Cardiac muscle cell (in vitro differentiated cells and primary cell): ENCODE measurements at regions not wholly inside any gene's neighbourhood (a gene's known extent, or its start where the extent isn't known, plus 50 kb on each side); places are given as distances from the start of the nearest gene placed in this dataset.

Experiments used
- DNase-seq, 2 donors: peaks; one replicate each; pipeline versions ENCODE4 v3.0.0 to v3.0.0-alpha.2; 2010 to 2017; ENCODE audit warnings: low read depth in 1 of 2, low spot score in 1 of 2
- H3K27ac ChIP-seq: fragments of 200-600 bp; sonication (generic); 2 replicates; pipeline ENCODE4 v1.5.1; 2016
- H3K27me3 ChIP-seq: fragments of 200-600 bp; sonication (generic); 2 replicates; pipeline ENCODE4 v1.6.0; 2016; ENCODE audit warnings: control low read depth
- H3K36me3 ChIP-seq: fragments of 200-600 bp; sonication (generic); 2 replicates; pipeline ENCODE4 v1.5.1; 2016; ENCODE audit warnings: control low read depth
- H3K4me1 ChIP-seq: fragments of 200-600 bp; sonication (generic); 2 replicates; pipeline ENCODE4 v1.8.1; 2017; ENCODE audit warnings: low read depth, mild to moderate bottlenecking, mixed run types
- H3K4me3 ChIP-seq: fragments of 200-600 bp; sonication (generic); 2 replicates; pipeline ENCODE4 v1.5.1; 2016; ENCODE audit warnings: mild to moderate bottlenecking
- H3K9me3 ChIP-seq: fragments of 200-600 bp; sonication (generic); 2 replicates; pipeline ENCODE4 v1.5.1; 2017; ENCODE audit warnings: low read depth, mild to moderate bottlenecking, control low read depth
- CTCF ChIP-seq: IDR thresholded peaks from 2 replicates; pipeline ENCODE4 v1.5.1; 2012; ENCODE audit warnings: low read depth, mild to moderate bottlenecking, low read length

DNA sequence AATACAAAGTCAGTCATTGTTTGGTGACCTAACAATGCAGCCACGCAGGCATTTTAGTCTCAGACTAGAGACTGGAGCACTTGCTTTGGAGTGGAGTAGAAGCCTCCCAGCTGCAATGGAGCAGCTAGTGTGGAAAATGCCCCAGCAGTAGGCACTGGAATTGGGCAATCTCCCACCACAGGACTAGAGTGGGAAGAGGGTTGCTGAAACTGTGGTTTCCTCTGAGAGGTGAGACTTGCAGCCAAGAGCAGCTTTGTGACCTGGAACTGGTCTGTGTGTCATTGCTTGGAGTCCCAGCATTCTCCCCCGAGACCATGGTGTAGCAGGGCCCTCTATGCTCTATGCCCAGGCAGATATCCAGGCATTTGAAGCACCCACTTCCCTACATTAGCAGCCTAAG lies 556.3 kb downstream of the UQCRFS1 start:
- Histone ChIP-seq H3K4me1 (no peaks in the 10 kb centered on the region), H3K27me3 (no peaks in the 10 kb centered on the region), H3K9me3 (no peaks in the 10 kb centered on the region), H3K27ac (no peak overlapping the region), H3K36me3 (no peaks in the 10 kb centered on the region), H3K4me3 (no peak overlapping the region)
- no peak for TF ChIP-seq CTCF
- no peak for DNase-seq

- no peak overlapping the region for H3K4me3 ChIP-seq
- no peaks in the 10 kb centered on the region for H3K9me3 ChIP-seq
- peaks cover 3% of the 10 kb centered on the region for H3K27me3 ChIP-seq
- H3K27ac ChIP-seq: no peak overlapping the region
- no peaks in the 10 kb centered on the region for H3K36me3 ChIP-seq
- H3K4me1 ChIP-seq: no peaks in the 10 kb centered on the region
- no peak for DNase-seq
- no peak for TF ChIP-seq CTCF
Measured at GRCh38 chr19:28655054-28655453, 557.9 kb downstream of the UQCRFS1 start.

DNA sequence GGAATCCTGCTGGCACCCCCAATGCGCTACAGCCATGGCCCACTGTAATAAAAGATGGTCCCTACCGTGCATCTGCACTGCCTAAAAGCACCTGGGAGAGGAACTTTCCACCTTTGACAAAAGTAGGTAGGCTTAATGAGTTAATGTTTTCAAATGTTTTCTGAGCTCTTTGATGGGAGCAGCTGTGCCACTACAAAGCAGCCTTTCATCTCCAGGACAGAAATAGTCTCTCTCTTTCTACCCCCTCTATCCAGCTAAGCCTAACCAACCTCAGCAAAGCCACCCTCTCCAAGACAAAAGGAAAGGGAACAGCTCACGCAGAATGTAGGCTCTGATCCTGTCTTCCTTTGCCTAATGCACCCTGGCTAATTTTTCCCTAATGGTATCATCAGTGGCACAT lies 560.2 kb downstream of the UQCRFS1 start:
- no peak for DNase-seq
- H3K4me1 ChIP-seq: no peaks in the 10 kb centered on the region
- H3K27ac ChIP-seq: no peak overlapping the region
- H3K36me3 ChIP-seq: no peaks in the 10 kb centered on the region
- no peak overlapping the region for H3K4me3 ChIP-seq
- no peak for TF ChIP-seq CTCF
- H3K9me3 ChIP-seq: no peaks in the 10 kb centered on the region
- peaks cover 12% of the 10 kb centered on the region for H3K27me3 ChIP-seq

- Histone ChIP-seq H3K9me3 (no peaks in the 10 kb centered on the region), H3K36me3 (no peaks in the 10 kb centered on the region), H3K27ac (no peak overlapping the region), H3K4me1 (no peaks in the 10 kb centered on the region), H3K4me3 (no peak overlapping the region), H3K27me3 (peaks cover 12% of the 10 kb centered on the region)
- TF ChIP-seq CTCF: no peak
- peak in 1 of 2 donors; percentile 7 for DNase-seq
Measured at GRCh38 chr19:28646629-28647028, 566.3 kb downstream of the UQCRFS1 start.

DNA sequence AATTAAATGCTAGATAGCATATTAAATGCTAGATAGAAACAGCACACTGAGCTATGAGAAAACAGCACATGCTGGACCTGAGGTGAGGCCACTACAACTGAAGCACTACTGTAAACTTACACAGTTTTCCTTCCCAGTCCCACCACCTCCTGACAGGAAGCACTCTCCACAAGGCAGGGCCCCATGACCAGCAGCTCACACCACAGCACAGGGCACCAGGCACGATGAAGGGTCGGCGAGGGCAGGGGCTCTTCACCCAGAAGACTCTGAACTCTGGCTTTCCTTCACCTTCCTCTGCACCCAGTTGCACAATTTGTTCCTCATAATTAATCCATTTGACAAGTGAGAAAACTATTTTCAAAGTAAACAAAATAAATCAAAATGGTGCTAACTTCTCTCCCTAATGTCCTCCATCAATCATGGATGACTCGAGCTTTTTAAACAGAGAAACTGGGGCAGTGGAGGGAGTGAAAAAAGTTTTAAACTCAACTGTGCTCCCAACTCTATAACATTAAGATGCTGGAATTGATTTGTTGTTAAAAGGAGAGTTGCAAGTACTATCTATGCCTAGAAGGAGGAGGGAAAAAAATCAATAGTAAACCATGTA lies 568.7 kb downstream of the UQCRFS1 start:
- Histone ChIP-seq H3K4me3 (no peak overlapping the region), H3K4me1 (no peaks in the 10 kb centered on the region), H3K9me3 (no peaks in the 10 kb centered on the region), H3K27me3 (peaks cover 5% of the 10 kb centered on the region), H3K36me3 (no peaks in the 10 kb centered on the region), H3K27ac (no peak overlapping the region)
- TF ChIP-seq CTCF: no peak
- no peak for DNase-seq
